ENCODE measurements at regions not wholly inside any gene's neighbourhood (a gene's known extent, or its start where the extent isn't known, plus 50 kb on each side); places are given as distances from the start of the nearest gene placed in this dataset.

DNA sequence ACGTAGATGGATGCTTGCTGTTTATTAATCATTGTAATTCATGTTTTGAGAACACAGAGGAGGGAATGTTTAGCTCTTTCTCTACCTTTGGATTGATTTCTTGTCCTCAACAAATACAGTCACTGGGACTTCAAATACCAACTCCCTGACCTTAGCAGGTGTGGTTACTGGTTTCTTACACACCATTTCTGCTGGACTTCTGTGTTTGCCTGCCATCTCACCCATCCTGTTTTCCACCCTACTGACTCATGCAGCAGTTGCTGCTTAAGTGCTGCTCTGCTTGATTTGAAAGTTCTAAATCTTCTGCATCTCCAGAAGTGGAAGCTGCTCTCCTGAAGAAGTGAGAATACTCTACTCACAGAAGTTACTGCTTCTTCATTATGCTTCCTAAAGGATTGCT lies 170.3 kb downstream of the ZPLD1 start:
- DNase-seq: no peak

DNA sequence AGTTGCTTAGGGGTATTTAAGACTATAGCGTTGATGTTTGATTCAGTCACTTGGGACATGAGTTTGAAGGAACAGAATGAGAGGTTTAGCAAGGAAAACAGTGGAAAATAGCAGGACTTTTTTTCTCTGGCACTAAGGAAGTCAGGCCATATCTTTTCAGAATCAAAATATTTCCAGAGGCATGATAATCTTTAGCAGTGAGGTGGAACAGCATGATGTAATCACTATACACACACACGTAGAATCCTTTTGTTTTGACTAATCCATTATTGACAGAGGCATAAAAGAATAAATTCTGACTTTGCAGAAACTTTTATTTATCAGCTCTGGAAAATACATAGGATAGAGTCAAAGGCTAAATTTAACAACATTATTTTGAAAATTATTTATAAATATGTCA lies 174.1 kb downstream of the ZPLD1 start:
- no peak for DNase-seq

- DNase-seq: no peak
Measured at GRCh38 chr3:102614021-102614569, 179.3 kb downstream of the ZPLD1 start.

GRCh38 chr3:102614585-102614984 lies 179.8 kb downstream of the ZPLD1 start:
- DNase-seq: no peak

DNA sequence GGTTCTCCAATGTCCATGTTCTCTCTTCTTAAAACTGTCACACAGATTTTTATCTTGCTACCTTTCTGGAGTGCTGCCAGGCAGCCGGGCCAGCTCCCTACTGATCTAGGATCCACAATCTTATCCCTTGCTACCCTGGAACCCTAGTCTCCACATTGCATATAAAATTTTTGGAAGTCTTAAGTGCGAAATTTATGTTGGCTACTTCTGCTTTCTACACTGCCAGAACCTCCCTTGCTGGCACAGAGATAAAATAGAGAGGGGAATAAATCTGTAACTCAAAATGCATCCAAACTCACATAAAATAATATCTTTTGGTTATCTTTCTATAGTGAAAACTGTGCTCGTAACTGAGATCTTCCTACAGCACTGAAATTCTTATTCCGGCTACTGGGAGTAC lies 182.6 kb downstream of the ZPLD1 start:
- DNase-seq: no peak

GRCh38 chr3:102619361-102619760 lies 184.5 kb downstream of the ZPLD1 start:
- DNase-seq: no peak

DNA sequence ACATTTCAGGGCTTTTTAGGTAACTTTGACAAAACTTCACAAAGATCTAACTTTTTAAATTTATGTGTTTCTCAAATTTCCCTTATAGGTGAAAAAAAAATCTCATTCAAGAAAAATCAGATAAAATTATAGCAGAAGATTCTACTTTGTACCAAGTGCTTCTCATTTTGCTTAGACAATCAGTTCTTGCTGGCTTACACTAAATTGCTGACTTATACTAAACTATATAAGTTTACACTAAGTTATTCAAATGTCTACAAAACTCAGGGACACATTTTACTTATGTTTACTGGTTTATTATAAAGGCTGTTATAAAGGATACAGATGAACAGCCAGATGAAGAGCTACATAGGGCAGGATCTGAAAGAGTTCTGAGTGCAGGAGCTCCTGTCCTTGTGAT lies 195.1 kb downstream of the ZPLD1 start:
- no peak for DNase-seq

DNA sequence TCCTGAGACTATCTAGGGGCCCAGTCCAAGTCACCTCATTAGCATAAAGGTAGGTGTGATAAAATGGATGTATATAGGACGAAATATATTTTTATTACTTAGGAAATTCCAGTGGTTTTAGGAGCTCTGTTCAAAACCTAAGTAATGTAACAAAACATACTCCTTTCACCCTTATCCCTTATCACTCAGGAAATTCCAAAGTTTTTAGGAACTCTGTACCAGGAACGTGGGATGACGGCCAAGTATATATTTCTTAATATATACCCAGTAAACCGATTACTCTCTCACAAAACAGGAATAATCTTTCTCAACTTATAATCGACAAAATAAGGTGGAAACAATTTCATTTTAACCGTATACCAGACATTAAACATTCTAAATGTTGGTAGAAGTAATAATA lies 195.7 kb downstream of the ZPLD1 start:
- DNase-seq: no peak

- no peak for DNase-seq
Measured at GRCh38 chr3:102643546-102643945, 208.7 kb downstream of the ZPLD1 start.

- no peak for DNase-seq
Measured at GRCh38 chr3:102646557-102646956, 211.7 kb downstream of the ZPLD1 start.

DNA sequence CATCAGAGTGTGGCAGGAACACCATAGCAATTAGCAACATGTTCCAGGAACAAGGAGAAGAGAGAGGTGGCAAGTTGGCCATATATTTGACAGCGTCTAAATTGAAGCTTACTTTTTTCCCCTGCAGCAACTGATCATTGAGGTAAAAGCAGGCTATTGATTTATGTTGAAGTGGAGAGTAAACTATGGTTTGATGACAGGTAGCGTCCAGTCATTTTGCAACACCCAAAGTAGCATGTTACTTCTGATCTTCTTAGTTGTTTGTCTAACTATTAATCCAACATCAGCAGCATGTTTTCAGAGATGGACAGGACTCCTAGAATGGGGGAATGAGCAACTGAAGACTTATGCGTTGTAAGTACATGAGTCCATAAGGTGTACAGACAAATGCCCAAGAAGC lies 225.8 kb downstream of the ZPLD1 start:
- no peak for DNase-seq

DNA sequence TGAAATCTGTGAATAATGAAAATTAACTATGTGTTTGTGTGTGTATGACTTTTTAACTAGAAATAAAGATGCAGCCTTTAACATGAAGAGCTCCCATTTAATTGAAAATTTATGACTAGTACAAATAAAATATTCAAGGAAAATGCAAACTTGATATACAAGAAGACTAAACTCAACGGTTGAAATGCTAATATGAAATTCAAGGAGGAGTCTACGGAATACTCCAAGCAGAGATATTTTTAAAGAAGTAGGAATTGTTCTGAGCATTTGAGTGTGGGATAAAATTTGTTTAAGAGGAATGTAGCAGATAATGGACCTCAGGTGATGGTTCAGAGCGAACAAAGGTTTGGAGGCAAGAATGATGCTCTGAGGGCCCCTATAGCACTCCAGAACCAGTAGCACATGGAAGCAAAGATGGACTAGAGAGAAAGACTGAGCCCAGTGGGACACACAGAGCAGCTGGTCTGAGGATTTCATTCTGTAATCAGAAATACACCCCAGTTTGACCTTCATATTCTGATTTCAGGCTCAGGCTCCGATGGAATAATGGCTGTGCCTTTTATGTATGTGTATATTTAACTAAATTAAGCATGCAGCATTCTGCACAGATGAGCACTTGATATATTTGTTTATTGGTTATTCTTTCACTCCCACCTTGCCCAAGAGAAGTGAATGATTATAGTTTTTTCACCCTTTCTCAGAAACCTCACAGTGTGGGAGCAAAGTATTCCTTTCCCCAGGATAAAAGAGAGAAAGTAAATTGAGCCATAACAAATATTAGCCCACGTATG lies 227.1 kb downstream of the ZPLD1 start:
- DNase-seq: no peak

DNA sequence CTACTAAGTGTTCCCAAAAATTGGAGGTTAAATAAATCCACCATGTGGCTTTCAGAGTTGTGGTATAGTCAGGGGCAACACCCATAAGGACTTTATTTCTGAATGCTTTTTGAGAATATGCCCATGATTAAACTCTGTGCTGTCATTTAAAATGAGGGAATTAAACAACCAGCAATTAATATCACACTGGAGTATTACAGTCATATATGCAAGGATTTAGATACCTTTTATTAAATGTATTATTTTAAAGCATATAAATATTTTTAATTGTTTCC lies 227.6 kb downstream of the ZPLD1 start:
- no peak for DNase-seq

DNA sequence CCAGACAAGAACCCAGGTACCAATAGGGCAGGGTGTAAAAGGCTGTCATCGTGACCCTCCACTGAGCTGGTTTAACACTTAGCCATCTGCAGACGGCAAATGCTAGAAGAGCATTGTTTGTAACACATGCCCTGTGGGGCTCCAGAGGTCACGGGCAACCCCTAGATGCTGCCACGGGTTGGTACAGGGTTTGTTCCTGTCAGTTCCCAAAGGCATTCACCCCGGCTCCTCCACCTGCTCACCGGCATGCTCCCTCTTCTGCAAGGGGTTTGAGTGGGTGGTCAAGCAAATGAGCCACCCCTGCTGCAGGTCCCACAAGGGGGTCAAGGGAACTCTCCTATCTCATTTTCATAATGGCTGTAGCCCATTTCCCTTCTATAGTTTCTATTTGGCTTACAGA lies 229.3 kb downstream of the ZPLD1 start:
- DNase-seq: no peak

GRCh38 chr3:102665183-102665582 lies 230.4 kb downstream of the ZPLD1 start:
- DNase-seq: no peak

- DNase-seq: no peak
Measured at GRCh38 chr3:102668247-102668646, 233.4 kb downstream of the ZPLD1 start.

DNA sequence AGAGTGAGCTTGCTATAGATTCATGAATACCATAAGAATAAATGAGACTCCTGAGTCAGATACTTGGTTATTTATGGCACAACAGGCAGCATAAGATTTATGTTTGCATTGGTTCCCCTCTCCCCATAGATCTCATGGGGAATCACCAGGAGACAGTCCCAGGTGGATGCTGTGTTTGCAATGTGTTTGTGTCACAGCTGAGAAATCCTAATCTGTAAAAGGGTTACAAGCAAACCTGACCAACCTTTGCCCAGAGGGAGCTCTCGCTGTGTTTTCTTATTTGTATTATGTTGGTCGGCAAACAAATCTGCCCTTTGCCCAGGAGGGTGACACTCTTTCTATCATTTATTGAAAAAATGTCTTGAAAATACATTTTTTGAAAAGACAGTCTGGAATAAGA lies 236.2 kb downstream of the ZPLD1 start:
- no peak for DNase-seq

DNA sequence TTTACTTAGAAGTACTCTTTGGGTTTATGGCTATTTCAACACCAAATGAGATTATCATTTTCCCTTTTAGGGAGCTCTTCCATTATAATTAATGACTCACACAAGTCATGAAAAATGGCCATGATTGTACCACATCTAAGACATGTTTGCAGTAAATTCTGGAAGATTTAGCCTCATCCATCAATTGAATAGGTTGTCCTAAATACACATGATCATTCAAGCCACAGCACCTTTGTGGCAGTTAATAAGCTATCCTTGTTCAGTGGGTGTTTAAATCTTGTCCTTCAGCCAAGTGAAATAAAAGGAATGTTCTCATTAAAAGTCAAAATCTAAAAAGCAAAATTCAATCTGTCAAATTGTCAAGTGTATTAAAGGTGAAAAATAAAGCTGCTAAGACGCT lies 237.5 kb downstream of the ZPLD1 start:
- no peak for DNase-seq

DNA sequence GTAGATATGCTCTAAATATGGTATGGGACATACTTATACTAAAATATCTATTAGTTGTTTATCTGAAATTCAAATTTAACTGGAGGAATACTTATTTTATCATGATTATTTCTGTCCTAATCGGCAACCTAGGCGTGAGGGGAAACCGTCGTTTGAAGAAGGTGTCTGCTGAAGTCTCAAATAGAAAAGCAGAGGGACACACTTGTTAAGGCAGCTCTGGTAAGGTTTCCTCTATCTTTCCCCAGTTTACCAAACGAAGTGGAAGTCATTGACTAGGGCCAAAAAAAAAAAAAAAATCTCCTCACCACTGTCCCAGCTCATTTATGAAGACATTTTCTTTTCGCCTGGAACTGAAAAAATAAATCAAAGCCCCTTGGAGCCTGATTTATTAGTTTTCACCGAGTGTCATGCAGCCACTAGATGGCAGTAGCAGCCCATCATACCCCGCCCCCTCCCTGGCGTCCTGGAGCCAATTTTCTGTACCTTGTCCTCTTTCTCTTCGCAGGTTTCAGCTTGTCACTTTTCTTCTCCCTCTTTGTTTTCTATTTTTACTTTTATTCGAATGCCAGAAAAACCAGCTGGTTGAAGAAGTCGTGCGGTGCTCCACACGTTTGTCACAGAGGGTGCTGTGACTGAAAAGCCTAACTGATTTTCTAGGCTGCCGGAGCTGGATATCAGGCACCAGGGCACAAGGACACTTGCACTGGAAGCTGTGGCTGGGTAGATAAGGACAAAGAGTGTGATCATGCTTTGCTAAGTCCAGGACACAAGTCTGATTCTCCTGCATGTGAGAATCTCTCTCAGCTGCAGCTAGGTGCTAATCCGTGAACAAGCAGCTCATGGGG lies 238.7 kb downstream of the ZPLD1 start:
- DNase-seq: peak; percentile 6

DNA sequence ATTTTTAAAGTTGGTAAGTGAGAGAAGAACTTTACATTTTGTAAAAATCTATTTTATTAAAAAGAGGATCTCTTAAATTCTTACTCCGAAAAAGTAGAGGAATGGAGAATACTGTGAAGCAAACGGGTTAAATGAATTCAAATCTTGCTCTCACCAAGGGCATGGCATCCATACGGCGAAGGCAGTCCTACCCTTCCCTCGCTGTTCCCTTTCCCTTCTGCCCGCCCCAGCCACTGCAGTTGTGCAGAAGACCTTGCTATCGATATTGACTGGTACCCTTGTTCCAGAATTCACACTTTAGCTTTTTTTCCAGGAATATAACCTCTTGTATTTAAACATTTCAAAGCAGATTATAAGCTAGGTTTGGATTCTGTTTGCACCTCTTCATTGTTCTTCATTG lies 239.5 kb downstream of the ZPLD1 start:
- no peak for DNase-seq

DNA sequence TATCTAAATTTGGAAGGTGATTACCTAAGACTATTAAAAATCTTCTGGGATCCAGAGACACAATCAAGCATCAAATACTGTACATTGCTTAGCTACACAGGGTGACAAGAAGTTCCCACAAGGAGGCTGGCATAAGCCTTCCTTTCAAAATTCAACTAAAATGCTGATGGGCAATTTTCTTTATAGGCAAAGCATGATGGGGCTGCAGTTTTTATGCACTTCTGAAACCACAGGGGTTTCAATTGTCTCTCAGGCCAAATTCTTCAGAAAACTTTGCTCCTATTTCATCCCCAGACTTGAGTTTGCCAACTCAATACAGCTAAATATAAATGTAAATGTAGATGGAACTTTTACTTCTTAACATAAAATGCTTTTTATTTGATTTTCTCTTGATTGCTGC lies 241.6 kb downstream of the ZPLD1 start:
- no peak for DNase-seq

- no peak for DNase-seq
Measured at GRCh38 chr3:102682741-102683140, 247.9 kb downstream of the ZPLD1 start.

DNA sequence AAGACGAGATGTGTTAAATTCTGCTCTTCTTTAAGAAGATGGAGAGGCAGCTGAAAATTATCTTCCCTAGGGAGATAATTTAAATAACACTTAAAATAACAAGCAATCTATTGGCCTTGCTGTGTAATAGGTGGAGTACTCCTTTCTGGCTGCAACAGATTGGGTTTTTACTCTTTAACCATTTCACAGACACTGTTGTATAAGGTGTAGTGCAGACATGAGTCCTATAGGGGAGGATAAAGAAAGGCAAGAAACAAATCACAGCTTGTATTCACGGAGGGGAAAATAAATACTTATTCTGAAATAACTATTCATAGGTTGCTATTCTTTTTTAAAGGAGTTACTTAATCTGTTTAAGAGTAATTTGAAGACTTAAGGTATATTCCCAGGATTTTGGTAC lies 252.0 kb downstream of the ZPLD1 start:
- no peak for DNase-seq

- no peak for DNase-seq
Measured at GRCh38 chr3:102687851-102688555, 253.2 kb downstream of the ZPLD1 start.

All from NCI-H187 treated with DMSO at 0.1 percent for 48 hours (cell line).